ENCODE measurements at regions not wholly inside any gene's neighbourhood (a gene's known extent, or its start where the extent isn't known, plus 50 kb on each side); places are given as distances from the start of the nearest gene placed in this dataset.

DNA sequence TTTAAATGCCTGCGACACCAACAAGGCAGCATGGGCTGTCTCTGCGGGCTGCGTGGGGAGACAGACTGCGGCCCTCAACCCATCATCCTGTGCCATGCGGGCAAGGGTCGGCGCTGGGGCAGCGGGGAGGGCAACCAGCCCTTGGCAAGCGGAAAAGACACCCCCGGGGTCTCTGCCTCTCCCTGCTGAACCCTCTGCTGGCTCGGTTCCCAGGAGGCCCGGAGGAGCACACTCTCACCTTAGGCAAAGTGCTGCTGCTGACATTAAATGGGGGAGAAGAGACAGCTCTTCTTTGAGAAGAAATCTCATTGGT is 129.6 kb upstream of the PPP1R26 start:
- TF ChIP-seq POLR2A (IDR thresholded peaks at IDR 0.05), result no peak
- TF ChIP-seq, protein P1, sequence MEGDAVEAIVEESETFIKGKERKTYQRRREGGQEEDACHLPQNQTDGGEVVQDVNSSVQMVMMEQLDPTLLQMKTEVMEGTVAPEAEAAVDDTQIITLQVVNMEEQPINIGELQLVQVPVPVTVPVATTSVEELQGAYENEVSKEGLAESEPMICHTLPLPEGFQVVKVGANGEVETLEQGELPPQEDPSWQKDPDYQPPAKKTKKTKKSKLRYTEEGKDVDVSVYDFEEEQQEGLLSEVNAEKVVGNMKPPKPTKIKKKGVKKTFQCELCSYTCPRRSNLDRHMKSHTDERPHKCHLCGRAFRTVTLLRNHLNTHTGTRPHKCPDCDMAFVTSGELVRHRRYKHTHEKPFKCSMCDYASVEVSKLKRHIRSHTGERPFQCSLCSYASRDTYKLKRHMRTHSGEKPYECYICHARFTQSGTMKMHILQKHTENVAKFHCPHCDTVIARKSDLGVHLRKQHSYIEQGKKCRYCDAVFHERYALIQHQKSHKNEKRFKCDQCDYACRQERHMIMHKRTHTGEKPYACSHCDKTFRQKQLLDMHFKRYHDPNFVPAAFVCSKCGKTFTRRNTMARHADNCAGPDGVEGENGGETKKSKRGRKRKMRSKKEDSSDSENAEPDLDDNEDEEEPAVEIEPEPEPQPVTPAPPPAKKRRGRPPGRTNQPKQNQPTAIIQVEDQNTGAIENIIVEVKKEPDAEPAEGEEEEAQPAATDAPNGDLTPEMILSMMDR (IDR thresholded peaks at IDR 0.05 in 4 of 5, conservative IDR thresholded peaks at IDR 0.05 in 1 of 5), result no peak

All from gastrocnemius medialis (tissue), 4 donors.